H9 (cell line): ENCODE measurements at regions not wholly inside any gene's neighbourhood (a gene's known extent, or its start where the extent isn't known, plus 50 kb on each side); places are given as distances from the start of the nearest gene placed in this dataset.
A peak's percentile ranks its signal among the peaks of the same experiment; 100 is the strongest.

Experiments
- DNase-seq: peaks from one replicate; pipeline ENCODE4 v3.0.0-alpha.2; 2017
- H2AFZ ChIP-seq: one replicate; pipeline ENCODE4 v1.6.1; 2013; ENCODE audit warnings: mild to moderate bottlenecking, low read length, control low read depth, moderate library complexity
- H2AK5ac ChIP-seq: 2 replicates; pipeline ENCODE4 v1.6.1; 2013; ENCODE audit warnings: low read length, control low read depth, mixed read lengths; ENCODE audit not compliant: insufficient read length
- H2BK120ac ChIP-seq: one replicate; pipeline ENCODE4 v1.6.1; 2013; ENCODE audit warnings: low read depth, mild to moderate bottlenecking, low read length, control low read depth, inconsistent platforms; ENCODE audit not compliant: poor library complexity, severe bottlenecking
- H2BK12ac ChIP-seq: 2 replicates; pipeline ENCODE4 v1.6.1; 2013; ENCODE audit warnings: low read length, control low read depth, mixed read lengths, low read depth; ENCODE audit not compliant: insufficient read length
- H2BK15ac ChIP-seq: 2 replicates; pipeline ENCODE4 v1.6.1; 2013; ENCODE audit warnings: low read depth, low read length, control low read depth
- H2BK20ac ChIP-seq: one replicate; pipeline ENCODE4 v1.6.1; 2013; ENCODE audit warnings: low read depth, mild to moderate bottlenecking, low read length, control low read depth, inconsistent platforms; ENCODE audit not compliant: poor library complexity, severe bottlenecking
- H2BK5ac ChIP-seq: 2 replicates; pipeline ENCODE4 v1.6.1; 2013; ENCODE audit warnings: low read length, control low read depth, mixed read lengths; ENCODE audit not compliant: insufficient read length
- H3K14ac ChIP-seq: 2 replicates; pipeline ENCODE4 v1.6.1; 2013; ENCODE audit warnings: low read length, control low read depth; ENCODE audit not compliant: insufficient read depth
- H3K18ac ChIP-seq: 2 replicates; pipeline ENCODE4 v1.6.1; 2013; ENCODE audit warnings: low read depth, mild to moderate bottlenecking, mixed read lengths, low read length, control low read depth; ENCODE audit not compliant: insufficient read length
- H3K23ac ChIP-seq: 2 replicates; pipeline ENCODE4 v1.6.1; 2013; ENCODE audit warnings: low read length, control low read depth, mixed read lengths, low read depth; ENCODE audit not compliant: insufficient read length
- H3K23me2 ChIP-seq: 2 replicates; pipeline ENCODE4 v1.6.1; 2013; ENCODE audit warnings: low read depth, mild to moderate bottlenecking, mixed read lengths, low read length, control low read depth; ENCODE audit not compliant: insufficient read length, poor library complexity, severe bottlenecking
- H3K27ac ChIP-seq: 2 replicates; pipeline ENCODE4 v1.5.1; 2013; ENCODE audit warnings: low read length, control low read depth, mixed read lengths, low read depth; ENCODE audit not compliant: insufficient read length
- H3K27me3 ChIP-seq: 2 replicates; pipeline ENCODE4 v1.6.1; 2013; ENCODE audit warnings: low read length, control low read depth, inconsistent platforms; ENCODE audit not compliant: insufficient read depth
- H3K4ac ChIP-seq: 2 replicates; pipeline ENCODE4 v1.6.1; 2013; ENCODE audit warnings: low read depth, mild to moderate bottlenecking, control low read depth, inconsistent platforms, low read length, moderate library complexity
- H3K4me1 ChIP-seq: 2 replicates; pipeline ENCODE4 v1.6.1; 2013; ENCODE audit warnings: low read length, control low read depth, inconsistent platforms; ENCODE audit not compliant: insufficient read depth
- H3K4me2 ChIP-seq: 2 replicates; pipeline ENCODE4 v1.6.1; 2013; ENCODE audit warnings: low read length, control low read depth, mixed read lengths; ENCODE audit not compliant: insufficient read length, insufficient read depth
- H3K56ac ChIP-seq: 2 replicates; pipeline ENCODE4 v1.6.1; 2013; ENCODE audit warnings: low read depth, mild to moderate bottlenecking, mixed read lengths, low read length, control low read depth; ENCODE audit not compliant: insufficient read length
- H3K79me1 ChIP-seq: 2 replicates; pipeline ENCODE4 v1.6.1; 2013; ENCODE audit warnings: low read depth, mild to moderate bottlenecking, moderate library complexity, low read length, control low read depth, inconsistent platforms; ENCODE audit not compliant: insufficient read depth, poor library complexity, severe bottlenecking
- H3K79me2 ChIP-seq: 2 replicates; pipeline ENCODE4 v1.6.1; 2013; ENCODE audit warnings: low read length, control low read depth, inconsistent platforms; ENCODE audit not compliant: insufficient read depth
- H3K9ac ChIP-seq: 2 replicates; pipeline ENCODE4 v1.6.1; 2013; ENCODE audit warnings: low read length, control low read depth, mixed read lengths; ENCODE audit not compliant: insufficient read length; ENCODE audit errors: extremely low read depth
- H3K9me3 ChIP-seq: one replicate; pipeline ENCODE4 v1.6.1; 2013; ENCODE audit warnings: low read depth, low read length, inconsistent platforms; ENCODE audit not compliant: control insufficient read depth
- H3T11ph ChIP-seq: one replicate; pipeline ENCODE4 v1.6.1; 2013; ENCODE audit warnings: mild to moderate bottlenecking, low read length, control low read depth, inconsistent platforms
- H4K20me1 ChIP-seq: one replicate; pipeline ENCODE4 v1.6.1; 2013; ENCODE audit not compliant: control insufficient read depth, insufficient read length, insufficient read depth
- H4K5ac ChIP-seq: 2 replicates; pipeline ENCODE4 v1.6.1; 2013; ENCODE audit warnings: low read depth, mild to moderate bottlenecking, mixed read lengths, low read length, control low read depth; ENCODE audit not compliant: insufficient read length
- H4K8ac ChIP-seq: replicated peaks from 2 replicates; pipeline ENCODE4 v1.6.1; 2013; ENCODE audit warnings: low read length, control low read depth, mixed read lengths, low read depth; ENCODE audit not compliant: insufficient read length
- H4K91ac ChIP-seq: 2 replicates; pipeline ENCODE4 v1.6.1; 2013; ENCODE audit warnings: low read depth, mild to moderate bottlenecking, moderate library complexity, mixed read lengths, low read length, control low read depth; ENCODE audit not compliant: insufficient read length
- H3K27ac Mint-ChIP-seq, 3 experiments: 2 replicates in 2 of 3; 3 replicates in 1 of 3; pipeline ENCODE4 v1.8.0; 2020 to 2021; ENCODE audit warnings: mixed read lengths in 3 of 3, mild to moderate bottlenecking in 1 of 3, moderate library complexity in 1 of 3
- H3K27me3 Mint-ChIP-seq: 2 replicates; pipeline ENCODE4 v1.8.0; 2021; ENCODE audit warnings: low read depth, mild to moderate bottlenecking, moderate library complexity, mixed read lengths
- H3K36me3 Mint-ChIP-seq, 3 experiments: 2 replicates in 2 of 3; 3 replicates in 1 of 3; pipeline ENCODE4 v1.8.0; 2020 to 2021; ENCODE audit warnings: low read depth in 3 of 3, mixed read lengths in 3 of 3; ENCODE audit not compliant: insufficient read depth in 1 of 3
- H3K4me1 Mint-ChIP-seq, 2 experiments: 2 replicates each; pipeline ENCODE4 v1.8.0; 2020; ENCODE audit warnings: mixed read lengths in 2 of 2
- H3K4me3 Mint-ChIP-seq, 2 experiments: 2 replicates in 1 of 2; 3 replicates in 1 of 2; pipeline ENCODE4 v1.8.0; 2020 to 2021; ENCODE audit warnings: mild to moderate bottlenecking in 2 of 2, mixed read lengths in 2 of 2, moderate library complexity in 1 of 2
- H3K9me3 Mint-ChIP-seq, 2 experiments: 2 replicates in 1 of 2; 3 replicates in 1 of 2; pipeline ENCODE4 v1.8.0; 2020; ENCODE audit warnings: mild to moderate bottlenecking in 2 of 2, mixed read lengths in 2 of 2, moderate library complexity in 1 of 2
- CTCF ChIP-seq: fragments of 200-600 bp; sonication (generic); conservative IDR thresholded peaks from 3 replicates; pipeline ENCODE4 v1.8.0; 2021; ENCODE audit warnings: antibody characterized with exemption, mild to moderate bottlenecking
- WGBS: extraction: QIAGEN DNeasy Blood & Tissue Kit; methylation state at CpG from one replicate; pipeline ENCODE4 v1.1.7; 2013; ENCODE audit warnings: missing lambda C conversion rate, low lambda C conversion rate, mixed read lengths; ENCODE audit not compliant: insufficient read length; ENCODE audit errors: extremely low coverage; 5-methylcytosine and 5-hydroxymethylcytosine counted together

GRCh38 chr14:89609500-89610100, 192.6 kb upstream of the FOXN3 start:
- no peak overlapping the region for H3K4me2 ChIP-seq
- H2AK5ac ChIP-seq, result no peak overlapping the region
- peak overlapping the region in 2 of 3 experiments; percentile 10 to 56; a peak in 2 of 7 replicates for H3K27ac Mint-ChIP-seq
- H3K27me3 Mint-ChIP-seq, result no peaks in the 10 kb centered on the region
- H3K14ac ChIP-seq, result no peak overlapping the region
- no peak overlapping the region for H2BK5ac ChIP-seq
- no CpG with 5 or more reads among the region's 12 CpGs for WGBS
- no peak for TF ChIP-seq CTCF
- H3K27ac ChIP-seq, result no peak overlapping the region
- no peak overlapping the region for H4K91ac ChIP-seq
- no peak overlapping the region for H3K18ac ChIP-seq
- no peak overlapping the region for H2BK20ac ChIP-seq
- peaks cover 16 to 31% (median 25%) of the 10 kb centered on the region in 3 experiments for H3K36me3 Mint-ChIP-seq
- H3K9me3 Mint-ChIP-seq, result peaks cover 0 to 5% of the 10 kb centered on the region in 2 experiments; a peak in 3 of 5 replicates
- no peaks in the 10 kb centered on the region for H3K9me3 ChIP-seq
- DNase-seq, result no peak
- no peaks in the 10 kb centered on the region for H4K20me1 ChIP-seq
- H2BK15ac ChIP-seq, result no peak overlapping the region
- H4K8ac ChIP-seq, result no peak overlapping the region
- H3K79me2 ChIP-seq, result peaks cover 47% of the 10 kb centered on the region
- peaks cover 38 to 48% of the 10 kb centered on the region in 2 experiments for H3K4me1 Mint-ChIP-seq
- no peaks in the 10 kb centered on the region for H3K27me3 ChIP-seq
- no peak overlapping the region for H3K4me3 Mint-ChIP-seq
- peaks cover 11% of the 10 kb centered on the region for H3K4me1 ChIP-seq
- H3K9ac ChIP-seq, result no peak overlapping the region
- no peak overlapping the region for H2BK120ac ChIP-seq
- no peak overlapping the region for H2BK12ac ChIP-seq
- no peak overlapping the region for H2AFZ ChIP-seq
- no peaks in the 10 kb centered on the region for H3K23me2 ChIP-seq
- no peak overlapping the region for H3K56ac ChIP-seq
- no peak overlapping the region for H4K5ac ChIP-seq
- peaks cover 13% of the 10 kb centered on the region for H3K79me1 ChIP-seq
- H3K4ac ChIP-seq, result no peak overlapping the region
- H3K23ac ChIP-seq, result no peak overlapping the region
- no peak overlapping the region for H3T11ph ChIP-seq
